CD4-positive, alpha-beta T cell treated with Interleukin-4 for 4 hours (primary cell): ENCODE measurements at regions not wholly inside any gene's neighbourhood (a gene's known extent, or its start where the extent isn't known, plus 50 kb on each side); places are given as distances from the start of the nearest gene placed in this dataset.
"Not testable (repeated sequence)": the region's sequence is repeated elsewhere in the genome, so short reads cannot be mapped to it uniquely, and the experiment has no call there.

Experiments
- DNase-seq: peaks from one replicate; pipeline ENCODE4 v3.0.0-alpha.2; 2020

- no peak for DNase-seq
Observed at GRCh38 chr3:145673838-145674237, 487.1 kb downstream of the PLOD2 start.

- no peak for DNase-seq
Observed at GRCh38 chr3:145678401-145678800, 482.6 kb downstream of the PLOD2 start.

GRCh38 chr3:145681181-145681580, 479.8 kb downstream of the PLOD2 start:
- no peak for DNase-seq

- DNase-seq, result not testable (repeated sequence)
Observed at GRCh38 chr3:145687978-145688377, 473.0 kb downstream of the PLOD2 start.

GRCh38 chr3:145692751-145693150, 468.2 kb downstream of the PLOD2 start:
- no peak for DNase-seq

GRCh38 chr3:145696011-145696410, 465.0 kb downstream of the PLOD2 start:
- no peak for DNase-seq

GRCh38 chr3:145698250-145698649, 462.7 kb downstream of the PLOD2 start:
- DNase-seq, result no peak

GRCh38 chr3:145698749-145699148, 462.2 kb downstream of the PLOD2 start:
- DNase-seq, result no peak

- no peak for DNase-seq
Observed at GRCh38 chr3:145704020-145704419, 457.0 kb downstream of the PLOD2 start.

GRCh38 chr3:145709779-145710178, 451.2 kb downstream of the PLOD2 start:
- DNase-seq, result not testable (repeated sequence)

- no peak for DNase-seq
Observed at GRCh38 chr3:145716519-145716918, 444.5 kb downstream of the PLOD2 start.

- DNase-seq, result no peak
Observed at GRCh38 chr3:145719114-145719513, 441.9 kb downstream of the PLOD2 start.

- DNase-seq, result no peak
Observed at GRCh38 chr3:145721273-145721805, 439.6 kb downstream of the PLOD2 start.

GRCh38 chr3:145721815-145722214, 439.2 kb downstream of the PLOD2 start:
- no peak for DNase-seq

GRCh38 chr3:145727476-145727875, 433.5 kb downstream of the PLOD2 start:
- DNase-seq, result no peak

GRCh38 chr3:145735631-145736030, 425.4 kb downstream of the PLOD2 start:
- DNase-seq, result no peak

GRCh38 chr3:145737952-145738351, 423.0 kb downstream of the PLOD2 start:
- DNase-seq, result no peak

- no peak for DNase-seq
Observed at GRCh38 chr3:145739926-145740325, 421.1 kb downstream of the PLOD2 start.

- no peak for DNase-seq
Observed at GRCh38 chr3:145750657-145751056, 410.3 kb downstream of the PLOD2 start.

- no peak for DNase-seq
Observed at GRCh38 chr3:145752576-145752975, 408.4 kb downstream of the PLOD2 start.

- no peak for DNase-seq
Observed at GRCh38 chr3:145754605-145755289, 406.2 kb downstream of the PLOD2 start.

GRCh38 chr3:145760036-145760435, 400.9 kb downstream of the PLOD2 start:
- DNase-seq, result no peak

GRCh38 chr3:145767909-145768308, 393.1 kb downstream of the PLOD2 start:
- DNase-seq, result no peak

GRCh38 chr3:145776782-145777408, 384.1 kb downstream of the PLOD2 start:
- DNase-seq, result no peak

GRCh38 chr3:145780301-145780700, 380.7 kb downstream of the PLOD2 start:
- DNase-seq, result no peak
